Neural cell (in vitro differentiated cells): ENCODE measurements at regions not wholly inside any gene's neighbourhood (a gene's known extent, or its start where the extent isn't known, plus 50 kb on each side); places are given as distances from the start of the nearest gene placed in this dataset.

Experiments
- H2AFZ ChIP-seq: fragments of 200-600, 300-800 bp; sonication (generic), shearing (Covaris generic); 2 replicates; pipeline ENCODE4 v1.6.0; 2014; ENCODE audit warnings: low read depth, mild to moderate bottlenecking, antibody characterized with exemption, low read length, moderate library complexity
- H3F3A ChIP-seq: fragments of 200-600 bp; shearing (Covaris generic); 2 replicates; pipeline ENCODE4 v1.6.1; 2016; ENCODE audit warnings: mild to moderate bottlenecking, moderate library complexity, mixed read lengths, antibody characterized with exemption, low read length; ENCODE audit not compliant: insufficient read depth, poor library complexity, severe bottlenecking
- H3K27ac ChIP-seq: fragments of 200-600, 300-800 bp; sonication (generic), shearing (Covaris generic); 2 replicates; pipeline ENCODE4 v1.5.1; 2014; ENCODE audit warnings: mild to moderate bottlenecking, low read length, moderate library complexity
- H3K27me3 ChIP-seq: fragments of 300-800, 200-600 bp; sonication (generic), shearing (Covaris generic); 2 replicates; pipeline ENCODE4 v1.6.0; 2014; ENCODE audit warnings: mild to moderate bottlenecking, low read depth, low read length, moderate library complexity; ENCODE audit not compliant: insufficient read depth
- H3K36me3 ChIP-seq: fragments of 300-800, 200-600 bp; sonication (generic), shearing (Covaris generic); 2 replicates; pipeline ENCODE4 v1.5.1; 2014; ENCODE audit warnings: mild to moderate bottlenecking, antibody characterized with exemption, low read length, moderate library complexity; ENCODE audit not compliant: insufficient read depth
- H3K4me2 ChIP-seq: fragments of 300-800, 200-600 bp; sonication (generic), shearing (Covaris generic); 2 replicates; pipeline ENCODE4 v1.6.0; 2014; ENCODE audit warnings: mild to moderate bottlenecking, low read length
- H3K4me3 ChIP-seq: fragments of 300-800, 200-600 bp; sonication (generic), shearing (Covaris generic); 2 replicates; pipeline ENCODE4 v1.5.1; 2014; ENCODE audit warnings: mild to moderate bottlenecking, low read length, moderate library complexity
- H3K79me2 ChIP-seq: fragments of 200-600 bp; shearing (Covaris generic); replicated peaks from 2 replicates; pipeline ENCODE4 v1.6.0; 2014; ENCODE audit warnings: mild to moderate bottlenecking, low read length, moderate library complexity; ENCODE audit not compliant: insufficient read depth
- H3K9ac ChIP-seq: fragments of 300-800, 200-600 bp; sonication (generic), shearing (Covaris generic); 2 replicates; pipeline ENCODE4 v1.6.1; 2016; ENCODE audit warnings: mild to moderate bottlenecking, low read length, mixed read lengths
- H3K9me2 ChIP-seq: fragments of 200-600 bp; shearing (Covaris generic); 2 replicates; pipeline ENCODE4 v1.6.1; 2016; ENCODE audit warnings: mild to moderate bottlenecking, low read length, mixed read lengths; ENCODE audit not compliant: insufficient read depth
- H3K9me3 ChIP-seq: fragments of 200-600, 300-800 bp; sonication (generic), shearing (Covaris generic); 2 replicates; pipeline ENCODE4 v1.6.1; 2016; ENCODE audit warnings: mild to moderate bottlenecking, mixed run types, low read length, moderate library complexity, mixed read lengths
- H4K20me1 ChIP-seq: fragments of 200-600 bp; shearing (Covaris generic); 2 replicates; pipeline ENCODE4 v1.6.1; 2016; ENCODE audit warnings: mild to moderate bottlenecking, mixed run types; ENCODE audit not compliant: insufficient read depth
- EP300 ChIP-seq: fragments of 450-650 bp; conservative IDR thresholded peaks from 2 replicates; pipeline ENCODE4 v1.6.1; 2014; ENCODE audit warnings: antibody characterized with exemption, mild to moderate bottlenecking, moderate library complexity; ENCODE audit not compliant: poor library complexity, severe bottlenecking
- EZH2 ChIP-seq: fragments of 200-600, 300-800 bp; shearing (Covaris generic), sonication (generic); IDR thresholded peaks from 2 replicates; pipeline ENCODE4 v1.6.1; 2014; ENCODE audit warnings: antibody characterized with exemption, low read length, borderline replicate concordance, mild to moderate bottlenecking; ENCODE audit not compliant: insufficient read depth, poor library complexity, severe bottlenecking
- MXI1 ChIP-seq: fragments of 450-650 bp; conservative IDR thresholded peaks from 2 replicates; pipeline ENCODE4 v1.6.1; 2014; ENCODE audit warnings: antibody characterized with exemption, mild to moderate bottlenecking; ENCODE audit not compliant: poor library complexity, severe bottlenecking
- POLR2AphosphoS5 ChIP-seq: IDR thresholded peaks from 2 replicates; pipeline ENCODE4 v1.6.1; 2012
- RAD21 ChIP-seq: fragments of 450-650 bp; conservative IDR thresholded peaks from 2 replicates; pipeline ENCODE4 v1.6.1; 2014; ENCODE audit warnings: antibody characterized with exemption, mild to moderate bottlenecking, moderate library complexity
- SMC3 ChIP-seq: fragments of 450-650 bp; conservative IDR thresholded peaks from 2 replicates; pipeline ENCODE4 v1.6.1; 2014; ENCODE audit warnings: antibody characterized with exemption, mild to moderate bottlenecking, moderate library complexity; ENCODE audit not compliant: poor library complexity
- TAF1 ChIP-seq: IDR thresholded peaks from 2 replicates; pipeline ENCODE4 v1.6.1; 2012; ENCODE audit warnings: low read depth
- TF ChIP-seq, protein P1 (sequence below): IDR thresholded peaks from 2 replicates; pipeline ENCODE4 v1.6.1; 2012; ENCODE audit warnings: borderline replicate concordance
- TF ChIP-seq, protein P2 (sequence below): fragments of 450-650 bp; IDR thresholded peaks from 2 replicates; pipeline ENCODE4 v1.5.1; 2014; ENCODE audit warnings: antibody characterized with exemption, mild to moderate bottlenecking, moderate library complexity; ENCODE audit not compliant: poor library complexity, severe bottlenecking

DNA sequence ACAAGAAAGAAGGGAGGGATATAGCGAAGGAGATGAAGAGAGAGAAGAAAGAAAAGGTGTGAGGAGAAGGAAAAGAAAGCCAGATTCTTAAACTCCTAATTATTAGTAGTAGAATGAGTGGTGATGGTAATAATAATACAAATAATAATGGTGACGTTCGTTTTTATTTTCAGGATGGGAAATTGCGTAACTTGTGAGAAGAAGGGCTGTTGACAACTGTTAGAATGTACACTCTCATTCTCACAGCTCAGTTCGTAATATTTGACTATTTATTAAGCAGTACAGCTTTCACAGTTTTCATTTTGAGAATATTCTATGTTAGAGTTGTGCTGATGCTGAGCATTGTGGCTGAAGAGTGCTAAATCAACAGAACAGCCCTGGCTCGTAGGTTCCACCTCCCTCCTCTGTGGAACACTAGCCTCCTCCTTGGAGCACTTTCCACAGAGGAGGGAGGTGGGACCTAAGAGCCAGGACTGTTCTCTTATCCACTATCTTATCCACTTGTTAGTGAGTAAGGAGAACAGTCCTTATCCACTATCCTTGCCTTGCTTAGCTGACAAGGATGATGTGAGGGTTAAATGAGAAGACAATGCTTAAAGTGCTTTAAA lies 258.3 kb upstream of the VLDLR start:
- H3K9me2 ChIP-seq = no peaks in the 10 kb centered on the region
- H3K4me3 ChIP-seq = no peak overlapping the region
- H3K4me2 ChIP-seq = no peak overlapping the region
- no peaks in the 10 kb centered on the region for H3K9me3 ChIP-seq
- H3K36me3 ChIP-seq = no peaks in the 10 kb centered on the region
- H3K9ac ChIP-seq = no peak overlapping the region
- no peaks in the 10 kb centered on the region for H3F3A ChIP-seq
- no peaks in the 10 kb centered on the region for H4K20me1 ChIP-seq
- H3K27me3 ChIP-seq = no peaks in the 10 kb centered on the region
- H3K79me2 ChIP-seq = no peaks in the 10 kb centered on the region
- TF ChIP-seq EP300 (no peak), POLR2AphosphoS5 (no peak), SMC3 (no peak), TAF1 (no peak), RAD21 (no peak), MXI1 (no peak), EZH2 (no peak)
- TF ChIP-seq, protein P1, sequence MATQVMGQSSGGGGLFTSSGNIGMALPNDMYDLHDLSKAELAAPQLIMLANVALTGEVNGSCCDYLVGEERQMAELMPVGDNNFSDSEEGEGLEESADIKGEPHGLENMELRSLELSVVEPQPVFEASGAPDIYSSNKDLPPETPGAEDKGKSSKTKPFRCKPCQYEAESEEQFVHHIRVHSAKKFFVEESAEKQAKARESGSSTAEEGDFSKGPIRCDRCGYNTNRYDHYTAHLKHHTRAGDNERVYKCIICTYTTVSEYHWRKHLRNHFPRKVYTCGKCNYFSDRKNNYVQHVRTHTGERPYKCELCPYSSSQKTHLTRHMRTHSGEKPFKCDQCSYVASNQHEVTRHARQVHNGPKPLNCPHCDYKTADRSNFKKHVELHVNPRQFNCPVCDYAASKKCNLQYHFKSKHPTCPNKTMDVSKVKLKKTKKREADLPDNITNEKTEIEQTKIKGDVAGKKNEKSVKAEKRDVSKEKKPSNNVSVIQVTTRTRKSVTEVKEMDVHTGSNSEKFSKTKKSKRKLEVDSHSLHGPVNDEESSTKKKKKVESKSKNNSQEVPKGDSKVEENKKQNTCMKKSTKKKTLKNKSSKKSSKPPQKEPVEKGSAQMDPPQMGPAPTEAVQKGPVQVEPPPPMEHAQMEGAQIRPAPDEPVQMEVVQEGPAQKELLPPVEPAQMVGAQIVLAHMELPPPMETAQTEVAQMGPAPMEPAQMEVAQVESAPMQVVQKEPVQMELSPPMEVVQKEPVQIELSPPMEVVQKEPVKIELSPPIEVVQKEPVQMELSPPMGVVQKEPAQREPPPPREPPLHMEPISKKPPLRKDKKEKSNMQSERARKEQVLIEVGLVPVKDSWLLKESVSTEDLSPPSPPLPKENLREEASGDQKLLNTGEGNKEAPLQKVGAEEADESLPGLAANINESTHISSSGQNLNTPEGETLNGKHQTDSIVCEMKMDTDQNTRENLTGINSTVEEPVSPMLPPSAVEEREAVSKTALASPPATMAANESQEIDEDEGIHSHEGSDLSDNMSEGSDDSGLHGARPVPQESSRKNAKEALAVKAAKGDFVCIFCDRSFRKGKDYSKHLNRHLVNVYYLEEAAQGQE = no peak
- TF ChIP-seq, protein P2, sequence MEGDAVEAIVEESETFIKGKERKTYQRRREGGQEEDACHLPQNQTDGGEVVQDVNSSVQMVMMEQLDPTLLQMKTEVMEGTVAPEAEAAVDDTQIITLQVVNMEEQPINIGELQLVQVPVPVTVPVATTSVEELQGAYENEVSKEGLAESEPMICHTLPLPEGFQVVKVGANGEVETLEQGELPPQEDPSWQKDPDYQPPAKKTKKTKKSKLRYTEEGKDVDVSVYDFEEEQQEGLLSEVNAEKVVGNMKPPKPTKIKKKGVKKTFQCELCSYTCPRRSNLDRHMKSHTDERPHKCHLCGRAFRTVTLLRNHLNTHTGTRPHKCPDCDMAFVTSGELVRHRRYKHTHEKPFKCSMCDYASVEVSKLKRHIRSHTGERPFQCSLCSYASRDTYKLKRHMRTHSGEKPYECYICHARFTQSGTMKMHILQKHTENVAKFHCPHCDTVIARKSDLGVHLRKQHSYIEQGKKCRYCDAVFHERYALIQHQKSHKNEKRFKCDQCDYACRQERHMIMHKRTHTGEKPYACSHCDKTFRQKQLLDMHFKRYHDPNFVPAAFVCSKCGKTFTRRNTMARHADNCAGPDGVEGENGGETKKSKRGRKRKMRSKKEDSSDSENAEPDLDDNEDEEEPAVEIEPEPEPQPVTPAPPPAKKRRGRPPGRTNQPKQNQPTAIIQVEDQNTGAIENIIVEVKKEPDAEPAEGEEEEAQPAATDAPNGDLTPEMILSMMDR = no peak
- H3K27ac ChIP-seq = no peak overlapping the region
- no peak overlapping the region for H2AFZ ChIP-seq

- H3K4me2 ChIP-seq = no peak overlapping the region
- no peak overlapping the region for H3K4me3 ChIP-seq
- no peak overlapping the region for H2AFZ ChIP-seq
- H3F3A ChIP-seq = no peaks in the 10 kb centered on the region
- H3K27ac ChIP-seq = no peak overlapping the region
- H3K27me3 ChIP-seq = no peaks in the 10 kb centered on the region
- H3K79me2 ChIP-seq = no peaks in the 10 kb centered on the region
- no peak overlapping the region for H3K9ac ChIP-seq
- H3K9me3 ChIP-seq = no peaks in the 10 kb centered on the region
- TF ChIP-seq, protein P1 = no peak
- TF ChIP-seq, protein P2 = no peak
- TF ChIP-seq POLR2AphosphoS5 (no peak), EP300 (no peak), RAD21 (no peak), SMC3 (no peak), MXI1 (no peak), TAF1 (no peak), EZH2 (no peak)
- no peaks in the 10 kb centered on the region for H3K36me3 ChIP-seq
- no peaks in the 10 kb centered on the region for H4K20me1 ChIP-seq
- no peaks in the 10 kb centered on the region for H3K9me2 ChIP-seq
Measured at GRCh38 chr9:2363781-2364180, 257.8 kb upstream of the VLDLR start.
